OCI-LY1 (cell line): ENCODE measurements at regions not wholly inside any gene's neighbourhood (a gene's known extent, or its start where the extent isn't known, plus 50 kb on each side); places are given as distances from the start of the nearest gene placed in this dataset.

Experiments
- CTCF ChIP-seq: fragments of 200-600 bp; sonication (generic), shearing (Covaris generic); IDR thresholded peaks from 2 replicates; pipeline ENCODE4 v1.5.1; 2017; ENCODE audit warnings: mild to moderate bottlenecking, antibody characterized with exemption, low read length, moderate library complexity, mixed read lengths
- EZH2 ChIP-seq: fragments of 200-600 bp; sonication (generic), shearing (Covaris generic); IDR thresholded peaks from 2 replicates; pipeline ENCODE4 v1.8.0; 2017; ENCODE audit warnings: borderline replicate concordance, mixed run types, mild to moderate bottlenecking, antibody characterized with exemption, low read length, moderate library complexity, mixed read lengths

GRCh38 chr12:19695244-19696098 lies 256.2 kb downstream of the AEBP2 start:
- TF ChIP-seq CTCF (no peak), EZH2 (no peak)
